Neural cell (in vitro differentiated cells): ENCODE measurements at regions not wholly inside any gene's neighbourhood (a gene's known extent, or its start where the extent isn't known, plus 50 kb on each side); places are given as distances from the start of the nearest gene placed in this dataset.
"Not testable (repeated sequence)": the region's sequence is repeated elsewhere in the genome, so short reads cannot be mapped to it uniquely, and the experiment has no call there.

Experiments used
- H2AFZ ChIP-seq: fragments of 200-600, 300-800 bp; sonication (generic), shearing (Covaris generic); 2 replicates; pipeline ENCODE4 v1.6.0; 2014; ENCODE audit warnings: low read depth, mild to moderate bottlenecking, antibody characterized with exemption, low read length, moderate library complexity
- H3F3A ChIP-seq: fragments of 200-600 bp; shearing (Covaris generic); 2 replicates; pipeline ENCODE4 v1.6.1; 2016; ENCODE audit warnings: mild to moderate bottlenecking, moderate library complexity, mixed read lengths, antibody characterized with exemption, low read length; ENCODE audit not compliant: insufficient read depth, poor library complexity, severe bottlenecking
- H3K27ac ChIP-seq: fragments of 200-600, 300-800 bp; sonication (generic), shearing (Covaris generic); 2 replicates; pipeline ENCODE4 v1.5.1; 2014; ENCODE audit warnings: mild to moderate bottlenecking, low read length, moderate library complexity
- H3K27me3 ChIP-seq: fragments of 300-800, 200-600 bp; sonication (generic), shearing (Covaris generic); 2 replicates; pipeline ENCODE4 v1.6.0; 2014; ENCODE audit warnings: mild to moderate bottlenecking, low read depth, low read length, moderate library complexity; ENCODE audit not compliant: insufficient read depth
- H3K36me3 ChIP-seq: fragments of 300-800, 200-600 bp; sonication (generic), shearing (Covaris generic); 2 replicates; pipeline ENCODE4 v1.5.1; 2014; ENCODE audit warnings: mild to moderate bottlenecking, antibody characterized with exemption, low read length, moderate library complexity; ENCODE audit not compliant: insufficient read depth
- H3K4me2 ChIP-seq: fragments of 300-800, 200-600 bp; sonication (generic), shearing (Covaris generic); 2 replicates; pipeline ENCODE4 v1.6.0; 2014; ENCODE audit warnings: mild to moderate bottlenecking, low read length
- H3K4me3 ChIP-seq: fragments of 300-800, 200-600 bp; sonication (generic), shearing (Covaris generic); 2 replicates; pipeline ENCODE4 v1.5.1; 2014; ENCODE audit warnings: mild to moderate bottlenecking, low read length, moderate library complexity
- H3K79me2 ChIP-seq: fragments of 200-600 bp; shearing (Covaris generic); replicated peaks from 2 replicates; pipeline ENCODE4 v1.6.0; 2014; ENCODE audit warnings: mild to moderate bottlenecking, low read length, moderate library complexity; ENCODE audit not compliant: insufficient read depth
- H3K9ac ChIP-seq: fragments of 300-800, 200-600 bp; sonication (generic), shearing (Covaris generic); 2 replicates; pipeline ENCODE4 v1.6.1; 2016; ENCODE audit warnings: mild to moderate bottlenecking, low read length, mixed read lengths
- H3K9me2 ChIP-seq: fragments of 200-600 bp; shearing (Covaris generic); 2 replicates; pipeline ENCODE4 v1.6.1; 2016; ENCODE audit warnings: mild to moderate bottlenecking, low read length, mixed read lengths; ENCODE audit not compliant: insufficient read depth
- H3K9me3 ChIP-seq: fragments of 200-600, 300-800 bp; sonication (generic), shearing (Covaris generic); 2 replicates; pipeline ENCODE4 v1.6.1; 2016; ENCODE audit warnings: mild to moderate bottlenecking, mixed run types, low read length, moderate library complexity, mixed read lengths
- H4K20me1 ChIP-seq: fragments of 200-600 bp; shearing (Covaris generic); 2 replicates; pipeline ENCODE4 v1.6.1; 2016; ENCODE audit warnings: mild to moderate bottlenecking, mixed run types; ENCODE audit not compliant: insufficient read depth
- EP300 ChIP-seq: fragments of 450-650 bp; conservative IDR thresholded peaks from 2 replicates; pipeline ENCODE4 v1.6.1; 2014; ENCODE audit warnings: antibody characterized with exemption, mild to moderate bottlenecking, moderate library complexity; ENCODE audit not compliant: poor library complexity, severe bottlenecking
- EZH2 ChIP-seq: fragments of 200-600, 300-800 bp; shearing (Covaris generic), sonication (generic); IDR thresholded peaks from 2 replicates; pipeline ENCODE4 v1.6.1; 2014; ENCODE audit warnings: antibody characterized with exemption, low read length, borderline replicate concordance, mild to moderate bottlenecking; ENCODE audit not compliant: insufficient read depth, poor library complexity, severe bottlenecking
- MXI1 ChIP-seq: fragments of 450-650 bp; conservative IDR thresholded peaks from 2 replicates; pipeline ENCODE4 v1.6.1; 2014; ENCODE audit warnings: antibody characterized with exemption, mild to moderate bottlenecking; ENCODE audit not compliant: poor library complexity, severe bottlenecking
- POLR2AphosphoS5 ChIP-seq: IDR thresholded peaks from 2 replicates; pipeline ENCODE4 v1.6.1; 2012
- RAD21 ChIP-seq: fragments of 450-650 bp; conservative IDR thresholded peaks from 2 replicates; pipeline ENCODE4 v1.6.1; 2014; ENCODE audit warnings: antibody characterized with exemption, mild to moderate bottlenecking, moderate library complexity
- SMC3 ChIP-seq: fragments of 450-650 bp; conservative IDR thresholded peaks from 2 replicates; pipeline ENCODE4 v1.6.1; 2014; ENCODE audit warnings: antibody characterized with exemption, mild to moderate bottlenecking, moderate library complexity; ENCODE audit not compliant: poor library complexity
- TAF1 ChIP-seq: IDR thresholded peaks from 2 replicates; pipeline ENCODE4 v1.6.1; 2012; ENCODE audit warnings: low read depth
- TF ChIP-seq, protein P1 (sequence below): fragments of 450-650 bp; IDR thresholded peaks from 2 replicates; pipeline ENCODE4 v1.5.1; 2014; ENCODE audit warnings: antibody characterized with exemption, mild to moderate bottlenecking, moderate library complexity; ENCODE audit not compliant: poor library complexity, severe bottlenecking
- TF ChIP-seq, protein P2 (sequence below): IDR thresholded peaks from 2 replicates; pipeline ENCODE4 v1.6.1; 2012; ENCODE audit warnings: borderline replicate concordance

DNA sequence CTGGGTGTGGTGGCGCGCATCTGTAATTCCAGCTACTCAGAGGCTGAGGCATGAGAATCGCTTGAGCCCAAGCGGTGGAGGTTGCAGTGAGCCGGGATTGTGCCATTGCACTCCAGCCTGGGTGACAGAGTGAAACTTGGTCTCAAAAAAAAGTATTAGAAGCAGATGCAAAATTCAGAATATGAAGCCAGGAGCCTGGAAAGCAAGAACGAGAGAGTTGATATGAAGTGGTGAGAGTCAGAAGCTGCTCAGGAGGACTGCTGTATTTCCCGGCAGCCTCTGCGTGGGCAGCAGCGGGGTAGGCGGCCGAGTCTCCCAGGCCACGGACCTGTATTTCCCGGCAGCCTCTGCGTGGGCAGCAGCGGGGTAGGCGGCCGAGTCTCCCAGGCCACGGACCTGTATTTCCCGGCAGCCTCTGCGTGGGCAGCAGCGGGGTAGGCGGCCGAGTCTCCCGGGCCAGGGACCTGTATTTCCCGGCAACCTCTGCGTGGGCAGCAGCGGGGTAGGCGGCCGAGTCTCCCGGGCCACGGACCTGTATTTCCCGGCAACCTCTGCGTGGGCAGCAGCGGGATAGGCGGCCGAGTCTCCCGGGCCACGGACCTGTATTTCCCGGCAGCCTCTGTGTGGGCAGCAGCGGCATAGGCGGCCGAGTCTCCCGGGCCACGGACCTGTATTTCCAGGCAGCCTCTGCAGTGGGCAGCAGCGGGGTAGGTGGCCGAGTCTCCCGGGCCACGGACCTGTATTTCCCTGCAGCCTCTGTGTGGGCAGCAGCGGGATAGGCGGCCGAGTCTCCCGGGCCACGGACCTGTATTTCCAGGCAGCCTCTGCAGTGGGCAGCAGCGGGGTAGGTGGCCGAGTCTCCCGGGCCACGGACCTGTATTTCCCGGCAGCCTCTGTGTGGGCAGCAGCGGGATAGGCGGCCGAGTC is 145.2 kb upstream of the PITRM1 start:
- H3K79me2 ChIP-seq, H3K9me3 ChIP-seq, H4K20me1 ChIP-seq, H3K9me2 ChIP-seq, H3F3A ChIP-seq, H3K4me2 ChIP-seq, H3K4me3 ChIP-seq, H3K27me3 ChIP-seq, H3K9ac ChIP-seq, H3K36me3 ChIP-seq, H3K27ac ChIP-seq, H2AFZ ChIP-seq: not testable (repeated sequence)

DNA sequence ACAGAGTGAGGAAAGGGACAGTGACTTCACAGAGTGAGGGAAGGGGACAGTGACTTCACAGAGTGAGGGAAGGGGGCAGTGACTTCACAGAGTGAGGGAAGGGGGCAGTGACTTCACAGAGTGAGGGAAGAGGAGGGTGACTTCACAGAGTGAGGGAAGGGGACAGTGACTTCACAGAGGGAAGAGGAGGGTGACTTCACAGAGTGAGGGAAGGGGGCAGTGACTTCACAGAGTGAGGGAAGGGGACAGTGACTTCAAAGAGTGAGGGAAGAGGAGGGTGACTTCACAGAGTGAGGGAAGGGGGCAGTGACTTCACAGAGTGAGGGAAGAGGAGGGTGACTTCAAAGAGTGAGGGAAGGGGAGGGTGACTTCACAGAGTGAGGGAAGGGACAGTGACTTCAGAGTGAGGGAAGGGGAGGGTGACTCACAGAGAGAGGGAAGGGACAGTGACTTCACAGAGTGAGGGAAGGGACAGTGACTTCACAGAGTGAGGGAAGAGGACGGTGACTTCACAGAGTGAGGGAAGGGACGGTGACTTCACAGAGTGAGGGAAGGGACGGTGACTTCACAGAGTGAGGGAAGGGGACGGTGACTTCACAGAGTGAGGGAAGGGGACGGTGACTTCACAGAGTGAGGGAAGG is 142.0 kb upstream of the PITRM1 start:
- H3F3A ChIP-seq, H3K79me2 ChIP-seq, H4K20me1 ChIP-seq, H3K27ac ChIP-seq, H3K9me3 ChIP-seq, H2AFZ ChIP-seq, H3K9ac ChIP-seq, H3K27me3 ChIP-seq, H3K4me3 ChIP-seq, H3K36me3 ChIP-seq, H3K9me2 ChIP-seq, H3K4me2 ChIP-seq: not testable (repeated sequence)

DNA sequence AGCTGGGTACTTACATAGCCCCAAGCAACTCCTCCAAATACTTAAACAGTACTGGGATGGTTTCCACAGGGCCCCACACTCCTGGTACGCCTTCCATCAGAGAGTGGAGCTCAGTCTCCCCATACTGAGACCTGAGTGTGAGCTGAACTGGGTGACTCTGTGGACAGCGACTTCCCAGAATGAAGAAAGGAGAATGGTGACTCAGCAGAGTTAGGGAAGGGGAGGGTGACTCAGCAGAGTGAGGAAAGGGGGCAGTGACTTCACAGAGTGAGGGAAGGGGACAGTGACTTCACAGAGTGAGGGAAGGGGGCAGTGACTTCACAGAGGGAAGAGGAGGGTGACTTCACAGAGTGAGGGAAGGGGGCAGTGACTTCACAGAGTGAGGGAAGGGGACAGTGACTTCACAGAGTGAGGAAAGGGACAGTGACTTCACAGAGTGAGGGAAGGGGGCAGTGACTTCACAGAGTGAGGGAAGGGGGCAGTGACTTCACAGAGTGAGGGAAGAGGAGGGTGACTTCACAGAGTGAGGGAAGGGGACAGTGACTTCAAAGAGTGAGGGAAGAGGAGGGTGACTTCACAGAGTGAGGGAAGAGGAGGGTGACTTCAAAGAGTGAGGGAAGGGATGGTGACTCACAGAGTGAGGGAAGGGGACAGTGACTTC is 141.3 kb upstream of the PITRM1 start:
- H3K9ac ChIP-seq, H3K36me3 ChIP-seq, H3K4me2 ChIP-seq, H3K9me2 ChIP-seq, H3K79me2 ChIP-seq, H3F3A ChIP-seq, H3K4me3 ChIP-seq, H2AFZ ChIP-seq, H3K9me3 ChIP-seq, H3K27ac ChIP-seq, H3K27me3 ChIP-seq, H4K20me1 ChIP-seq: not testable (repeated sequence)

DNA sequence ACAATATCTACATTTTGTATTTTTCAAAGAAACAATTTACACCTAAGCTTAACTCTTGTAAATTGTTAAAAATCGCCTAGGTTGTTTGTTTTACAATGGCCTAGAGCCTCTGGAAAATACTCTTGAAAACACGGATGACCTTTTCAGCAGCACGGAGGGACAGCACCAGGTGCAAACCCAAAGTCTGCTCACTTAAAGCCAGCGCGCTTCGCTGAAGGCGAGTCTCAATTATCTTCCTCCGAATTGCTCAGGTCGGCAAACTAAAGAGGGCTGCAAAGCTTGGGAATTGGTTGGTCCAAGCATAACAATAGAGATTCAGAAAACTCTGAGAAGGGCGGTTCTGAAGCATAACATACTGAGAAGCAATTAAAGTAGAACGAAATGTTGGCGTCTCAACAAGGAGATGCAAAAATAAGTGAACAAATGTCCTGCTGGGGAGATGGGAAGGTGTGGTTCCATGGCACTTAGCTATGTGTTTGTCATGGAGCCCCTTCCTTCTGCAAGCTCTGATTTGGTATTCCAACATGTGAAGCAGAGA is 139.9 kb upstream of the PITRM1 start:
- no peak overlapping the region for H3K27ac ChIP-seq
- no peaks in the 10 kb centered on the region for H3K36me3 ChIP-seq
- TF ChIP-seq POLR2AphosphoS5 (no peak), MXI1 (no peak), EP300 (no peak), EZH2 (no peak), RAD21 (no peak), TAF1 (no peak), SMC3 (no peak)
- TF ChIP-seq, protein P1, sequence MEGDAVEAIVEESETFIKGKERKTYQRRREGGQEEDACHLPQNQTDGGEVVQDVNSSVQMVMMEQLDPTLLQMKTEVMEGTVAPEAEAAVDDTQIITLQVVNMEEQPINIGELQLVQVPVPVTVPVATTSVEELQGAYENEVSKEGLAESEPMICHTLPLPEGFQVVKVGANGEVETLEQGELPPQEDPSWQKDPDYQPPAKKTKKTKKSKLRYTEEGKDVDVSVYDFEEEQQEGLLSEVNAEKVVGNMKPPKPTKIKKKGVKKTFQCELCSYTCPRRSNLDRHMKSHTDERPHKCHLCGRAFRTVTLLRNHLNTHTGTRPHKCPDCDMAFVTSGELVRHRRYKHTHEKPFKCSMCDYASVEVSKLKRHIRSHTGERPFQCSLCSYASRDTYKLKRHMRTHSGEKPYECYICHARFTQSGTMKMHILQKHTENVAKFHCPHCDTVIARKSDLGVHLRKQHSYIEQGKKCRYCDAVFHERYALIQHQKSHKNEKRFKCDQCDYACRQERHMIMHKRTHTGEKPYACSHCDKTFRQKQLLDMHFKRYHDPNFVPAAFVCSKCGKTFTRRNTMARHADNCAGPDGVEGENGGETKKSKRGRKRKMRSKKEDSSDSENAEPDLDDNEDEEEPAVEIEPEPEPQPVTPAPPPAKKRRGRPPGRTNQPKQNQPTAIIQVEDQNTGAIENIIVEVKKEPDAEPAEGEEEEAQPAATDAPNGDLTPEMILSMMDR, result no peak
- TF ChIP-seq, protein P2, sequence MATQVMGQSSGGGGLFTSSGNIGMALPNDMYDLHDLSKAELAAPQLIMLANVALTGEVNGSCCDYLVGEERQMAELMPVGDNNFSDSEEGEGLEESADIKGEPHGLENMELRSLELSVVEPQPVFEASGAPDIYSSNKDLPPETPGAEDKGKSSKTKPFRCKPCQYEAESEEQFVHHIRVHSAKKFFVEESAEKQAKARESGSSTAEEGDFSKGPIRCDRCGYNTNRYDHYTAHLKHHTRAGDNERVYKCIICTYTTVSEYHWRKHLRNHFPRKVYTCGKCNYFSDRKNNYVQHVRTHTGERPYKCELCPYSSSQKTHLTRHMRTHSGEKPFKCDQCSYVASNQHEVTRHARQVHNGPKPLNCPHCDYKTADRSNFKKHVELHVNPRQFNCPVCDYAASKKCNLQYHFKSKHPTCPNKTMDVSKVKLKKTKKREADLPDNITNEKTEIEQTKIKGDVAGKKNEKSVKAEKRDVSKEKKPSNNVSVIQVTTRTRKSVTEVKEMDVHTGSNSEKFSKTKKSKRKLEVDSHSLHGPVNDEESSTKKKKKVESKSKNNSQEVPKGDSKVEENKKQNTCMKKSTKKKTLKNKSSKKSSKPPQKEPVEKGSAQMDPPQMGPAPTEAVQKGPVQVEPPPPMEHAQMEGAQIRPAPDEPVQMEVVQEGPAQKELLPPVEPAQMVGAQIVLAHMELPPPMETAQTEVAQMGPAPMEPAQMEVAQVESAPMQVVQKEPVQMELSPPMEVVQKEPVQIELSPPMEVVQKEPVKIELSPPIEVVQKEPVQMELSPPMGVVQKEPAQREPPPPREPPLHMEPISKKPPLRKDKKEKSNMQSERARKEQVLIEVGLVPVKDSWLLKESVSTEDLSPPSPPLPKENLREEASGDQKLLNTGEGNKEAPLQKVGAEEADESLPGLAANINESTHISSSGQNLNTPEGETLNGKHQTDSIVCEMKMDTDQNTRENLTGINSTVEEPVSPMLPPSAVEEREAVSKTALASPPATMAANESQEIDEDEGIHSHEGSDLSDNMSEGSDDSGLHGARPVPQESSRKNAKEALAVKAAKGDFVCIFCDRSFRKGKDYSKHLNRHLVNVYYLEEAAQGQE, result no peak
- H3F3A ChIP-seq, result no peaks in the 10 kb centered on the region
- no peak overlapping the region for H3K4me2 ChIP-seq
- no peaks in the 10 kb centered on the region for H3K9me3 ChIP-seq
- H3K9ac ChIP-seq, result no peak overlapping the region
- no peaks in the 10 kb centered on the region for H3K27me3 ChIP-seq
- H3K4me3 ChIP-seq, result no peak overlapping the region
- H3K79me2 ChIP-seq, result no peaks in the 10 kb centered on the region
- H3K9me2 ChIP-seq, result no peaks in the 10 kb centered on the region
- no peak overlapping the region for H2AFZ ChIP-seq
- no peaks in the 10 kb centered on the region for H4K20me1 ChIP-seq
